ENCODE measurements at regions not wholly inside any gene's neighbourhood (a gene's known extent, or its start where the extent isn't known, plus 50 kb on each side); places are given as distances from the start of the nearest gene placed in this dataset.

GRCh38 chr2:20525041-20526035, 78.5 kb downstream of the RHOB start:
- TF ChIP-seq CTCF (IDR thresholded peaks at IDR 0.05; ENCODE audit: insufficient read depth, low read length, missing control alignments), result no peak
- ChIA-PET CTCF (interaction anchor here (0.6 to 0.9 kb wide), 3 partner anchors 19 to 75 kb away, joined by 3 to 4 read pairs (median 3); no protein-coding TSS in a partner anchor), POLR2A (interaction anchor here (0.8 kb wide), 1 partner anchor 78 kb away, joined by 3 read pairs; the partner anchor contains the start of gene RHOB)
- no peak overlapping the region for H3K4me3 ChIP-seq (ENCODE audit: low read depth, low read length)
- DNase-seq (ENCODE audit: low read depth, low spot score), result no peak

- ChIA-PET POLR2A (no interaction called here), CTCF (interaction anchor here (0.6 to 0.9 kb wide), 3 partner anchors 20 to 74 kb away, joined by 3 to 4 read pairs (median 3); no protein-coding TSS in a partner anchor)
- DNase-seq (ENCODE audit: low read depth, low spot score), result no peak
- no peak overlapping the region for H3K4me3 ChIP-seq (ENCODE audit: low read depth, low read length)
- no peak for TF ChIP-seq CTCF (IDR thresholded peaks at IDR 0.05; ENCODE audit: insufficient read depth, low read length, missing control alignments)
Observed at GRCh38 chr2:20526160-20526559, 79.3 kb downstream of the RHOB start.

GRCh38 chr2:20526708-20527107, 79.8 kb downstream of the RHOB start:
- ChIA-PET CTCF (no interaction called here), POLR2A (no interaction called here)
- TF ChIP-seq CTCF (IDR thresholded peaks at IDR 0.05; ENCODE audit: insufficient read depth, low read length, missing control alignments), result no peak
- DNase-seq (ENCODE audit: low read depth, low spot score), result no peak
- H3K4me3 ChIP-seq (ENCODE audit: low read depth, low read length), result no peak overlapping the region

GRCh38 chr2:20528713-20529112, 81.8 kb downstream of the RHOB start:
- H3K4me3 ChIP-seq (ENCODE audit: low read depth, low read length), result no peak overlapping the region
- POLR2A ChIA-PET, result no interaction called here
- CTCF ChIA-PET, result no interaction called here
- no peak for TF ChIP-seq CTCF (IDR thresholded peaks at IDR 0.05; ENCODE audit: insufficient read depth, low read length, missing control alignments)
- DNase-seq (ENCODE audit: low read depth, low spot score), result no peak

- TF ChIP-seq CTCF (IDR thresholded peaks at IDR 0.05; ENCODE audit: insufficient read depth, low read length, missing control alignments), result no peak
- ChIA-PET CTCF (interaction anchor here (0.5 kb wide), 1 partner anchor 71 kb away, joined by 3 read pairs; no protein-coding TSS in a partner anchor), POLR2A (no interaction called here)
- DNase-seq (ENCODE audit: low read depth, low spot score), result no peak
- no peak overlapping the region for H3K4me3 ChIP-seq (ENCODE audit: low read depth, low read length)
Observed at GRCh38 chr2:20530520-20530919, 83.6 kb downstream of the RHOB start.

GRCh38 chr2:20531633-20532262, 84.9 kb downstream of the RHOB start:
- no peak for DNase-seq (ENCODE audit: low read depth, low spot score)
- TF ChIP-seq CTCF (IDR thresholded peaks at IDR 0.05; ENCODE audit: insufficient read depth, low read length, missing control alignments), result no peak
- no peak overlapping the region for H3K4me3 ChIP-seq (ENCODE audit: low read depth, low read length)
- CTCF ChIA-PET, result no interaction called here
- POLR2A ChIA-PET, result no interaction called here
